Chondrocyte (in vitro differentiated cells): ENCODE measurements at regions not wholly inside any gene's neighbourhood (a gene's known extent, or its start where the extent isn't known, plus 50 kb on each side); places are given as distances from the start of the nearest gene placed in this dataset.

ENCODE experiments used
- DNase-seq: peaks from one replicate; pipeline ENCODE4 v3.0.0; 2021; ENCODE audit warnings: mixed read lengths, low spot score
- H3K27ac Mint-ChIP-seq: one replicate; pipeline ENCODE4 v1.8.0; 2021; ENCODE audit warnings: mild to moderate bottlenecking, moderate library complexity, mixed read lengths; ENCODE audit not compliant: unreplicated experiment
- H3K27me3 Mint-ChIP-seq: 2 replicates; pipeline ENCODE4 v1.8.0; 2021; ENCODE audit warnings: low read depth, mixed read lengths
- H3K36me3 Mint-ChIP-seq: 2 replicates; pipeline ENCODE4 v1.8.0; 2021; ENCODE audit warnings: low read depth, mixed read lengths
- H3K4me1 Mint-ChIP-seq: 2 replicates; pipeline ENCODE4 v1.8.0; 2021; ENCODE audit warnings: low read depth, mild to moderate bottlenecking, mixed read lengths
- H3K4me3 Mint-ChIP-seq: one replicate; pipeline ENCODE4 v1.8.0; 2021; ENCODE audit warnings: mild to moderate bottlenecking, moderate library complexity, mixed read lengths; ENCODE audit not compliant: unreplicated experiment
- H3K9me3 Mint-ChIP-seq: 2 replicates; pipeline ENCODE4 v1.8.0; 2021; ENCODE audit warnings: low read depth, mixed read lengths
- CTCF ChIP-seq: fragments of 200-600 bp; sonication (generic); IDR thresholded peaks from 2 replicates; pipeline ENCODE4 v1.5.0; 2021; ENCODE audit warnings: antibody characterized with exemption, mild to moderate bottlenecking, moderate library complexity

GRCh38 chr22:27668828-27669797 lies 132.4 kb downstream of the MN1 start:
- H3K27ac Mint-ChIP-seq = peak overlapping the region; percentile 89
- H3K4me3 Mint-ChIP-seq = no peak overlapping the region
- peaks cover 5% of the 10 kb centered on the region for H3K9me3 Mint-ChIP-seq
- DNase-seq = peak; percentile 94
- no peak for TF ChIP-seq CTCF
- no peaks in the 10 kb centered on the region for H3K27me3 Mint-ChIP-seq
- H3K36me3 Mint-ChIP-seq = peaks cover 2% of the 10 kb centered on the region
- H3K4me1 Mint-ChIP-seq = peaks cover 56% of the 10 kb centered on the region

DNA sequence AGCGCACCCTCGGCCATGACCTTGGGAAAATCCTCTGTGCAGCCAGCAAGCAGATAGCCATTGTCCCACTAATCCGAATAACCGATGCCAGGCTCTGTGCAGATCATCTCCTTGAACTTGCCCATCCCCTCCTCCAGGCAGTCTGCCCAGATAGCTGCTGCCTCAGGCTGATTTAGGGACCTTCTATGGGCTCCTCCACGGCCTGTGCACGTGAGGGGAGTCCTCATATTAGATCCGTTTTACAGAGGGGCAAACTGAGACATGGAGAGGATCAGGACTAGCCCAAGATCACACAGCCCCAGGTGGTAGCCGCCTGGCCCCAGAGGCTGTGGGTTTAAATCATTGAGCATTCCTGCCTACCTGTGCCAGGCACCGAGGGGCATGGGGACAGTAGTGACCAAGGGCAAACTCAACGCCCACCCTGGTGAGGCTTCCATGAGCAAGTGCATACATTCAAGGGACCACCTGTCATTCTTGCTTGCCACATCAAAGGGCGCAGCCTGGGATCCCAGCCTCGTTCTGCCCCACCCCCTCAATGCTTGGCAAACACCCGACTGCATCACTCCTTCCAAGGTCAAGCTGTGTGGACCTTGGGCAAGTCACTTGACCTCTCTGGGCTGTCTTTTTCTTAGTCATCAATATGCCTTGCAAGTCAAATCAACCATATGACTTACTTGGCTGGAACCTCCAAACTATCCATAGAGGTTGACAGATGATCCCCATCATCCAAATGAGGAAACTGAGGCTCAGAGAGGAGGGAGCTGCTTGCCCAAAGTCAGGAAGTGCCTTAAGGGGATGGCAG lies 131.6 kb downstream of the MN1 start:
- Mint-ChIP-seq H3K36me3 (peaks cover 2% of the 10 kb centered on the region), H3K9me3 (peaks cover 5% of the 10 kb centered on the region), H3K27me3 (no peaks in the 10 kb centered on the region), H3K27ac (peak overlapping the region; percentile 89), H3K4me1 (peaks cover 62% of the 10 kb centered on the region), H3K4me3 (no peak overlapping the region)
- no peak for TF ChIP-seq CTCF
- no peak for DNase-seq

DNA sequence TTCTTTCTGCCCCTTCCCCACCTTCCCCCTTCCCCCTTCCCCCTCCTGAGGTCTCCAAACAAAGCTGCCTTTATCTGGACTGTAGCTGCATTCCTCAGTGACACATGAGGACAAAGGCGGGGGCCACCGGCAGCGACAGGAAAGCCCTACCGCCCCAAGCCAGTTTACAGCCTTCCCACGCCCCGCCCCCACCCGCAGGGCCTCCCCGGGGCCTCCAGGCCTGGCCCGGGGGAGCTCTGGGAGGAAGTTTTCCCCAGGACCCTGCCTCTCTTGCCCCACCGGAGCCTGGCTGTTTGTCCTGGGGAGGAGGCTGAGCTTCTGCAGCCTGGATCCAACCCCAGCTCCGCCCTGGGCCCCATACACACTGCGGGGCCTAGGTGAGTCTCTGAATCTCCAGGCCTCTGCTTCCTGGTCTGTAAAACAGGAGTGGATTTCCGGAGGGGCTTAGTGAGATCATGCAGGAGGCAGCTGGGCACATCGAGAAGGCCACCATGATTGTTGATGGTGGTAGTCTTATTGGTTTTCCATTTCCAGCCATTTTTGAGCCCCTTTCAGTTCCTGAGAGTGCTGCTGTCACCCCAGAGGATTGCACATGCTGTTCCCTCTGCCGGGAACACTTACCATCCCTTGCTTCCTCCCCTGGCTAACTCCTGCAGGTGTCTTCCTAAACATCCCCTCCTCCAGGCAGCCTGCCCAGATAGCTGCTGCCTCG lies 130.7 kb downstream of the MN1 start:
- H3K4me3 Mint-ChIP-seq = no peak overlapping the region
- peaks cover 63% of the 10 kb centered on the region for H3K4me1 Mint-ChIP-seq
- H3K9me3 Mint-ChIP-seq = peaks cover 5% of the 10 kb centered on the region
- H3K27me3 Mint-ChIP-seq = no peaks in the 10 kb centered on the region
- peak overlapping the region; percentile 74 for H3K27ac Mint-ChIP-seq
- peaks cover 2% of the 10 kb centered on the region for H3K36me3 Mint-ChIP-seq
- no peak for TF ChIP-seq CTCF
- DNase-seq = no peak

- peaks cover 67% of the 10 kb centered on the region for H3K4me1 Mint-ChIP-seq
- no peak overlapping the region for H3K4me3 Mint-ChIP-seq
- H3K9me3 Mint-ChIP-seq = peaks cover 10% of the 10 kb centered on the region
- no peak for TF ChIP-seq CTCF
- DNase-seq = no peak
- peaks cover 4% of the 10 kb centered on the region for H3K36me3 Mint-ChIP-seq
- H3K27me3 Mint-ChIP-seq = no peaks in the 10 kb centered on the region
- peak overlapping the region; percentile 74 for H3K27ac Mint-ChIP-seq
Observed at GRCh38 chr22:27671413-27671935, 130.1 kb downstream of the MN1 start.
